D341Med (cell line): ENCODE measurements at regions not wholly inside any gene's neighbourhood (a gene's known extent, or its start where the extent isn't known, plus 50 kb on each side); places are given as distances from the start of the nearest gene placed in this dataset.
"Not testable (repeated sequence)": the region's sequence is repeated elsewhere in the genome, so short reads cannot be mapped to it uniquely, and the experiment has no call there.

ENCODE experiments used
- DNase-seq: peaks from one replicate; pipeline ENCODE4 v3.0.0; 2012; ENCODE audit warnings: low spot score

- no peak for DNase-seq
These were observed 199.4 kb upstream of the DDX53 start for GRCh38 chrX:22800360-22800759.

- no peak for DNase-seq
These were observed 199.0 kb upstream of the DDX53 start for GRCh38 chrX:22800806-22801205.

GRCh38 chrX:22803353-22803752, 196.4 kb upstream of the DDX53 start:
- no peak for DNase-seq

DNA sequence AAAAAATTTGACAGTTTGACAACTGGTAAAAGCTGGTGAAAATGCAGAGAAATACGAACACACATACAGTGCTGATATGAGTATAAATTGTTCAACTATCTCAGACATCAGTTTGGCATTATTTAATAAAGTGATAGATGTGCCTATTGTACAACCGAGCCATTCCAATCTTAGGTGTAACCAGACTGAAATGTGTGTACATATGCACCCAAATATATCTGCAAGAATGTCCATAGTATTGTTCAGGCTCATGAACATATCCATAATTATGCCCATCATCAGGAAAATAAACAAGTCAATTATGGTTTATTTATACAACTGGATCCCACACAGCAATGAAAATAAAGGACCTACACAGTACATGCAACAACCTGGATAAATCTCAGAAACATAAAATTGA, 188.9 kb upstream of the DDX53 start:
- DNase-seq, result no peak

- no peak for DNase-seq
These were observed 181.7 kb upstream of the DDX53 start for GRCh38 chrX:22818061-22818460.

DNA sequence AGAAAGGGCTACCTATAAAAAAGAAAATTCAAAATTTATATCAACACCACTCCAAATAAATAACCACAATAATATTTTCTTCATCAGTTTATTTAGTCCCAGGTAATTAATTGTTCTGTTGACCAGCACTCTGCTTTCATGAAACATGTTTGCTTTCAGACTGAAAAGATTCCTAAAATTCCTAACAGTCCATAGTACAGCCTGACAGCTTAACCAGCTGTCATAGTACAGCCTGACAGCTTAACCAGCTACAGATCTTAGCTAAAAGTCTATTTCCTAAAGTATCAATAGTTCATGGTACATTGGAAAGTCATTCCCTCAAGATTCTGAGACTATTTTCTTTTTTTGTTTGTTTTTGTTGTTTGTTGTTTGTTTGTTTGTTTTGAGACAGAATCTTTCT, 144.1 kb upstream of the DDX53 start:
- no peak for DNase-seq

DNA sequence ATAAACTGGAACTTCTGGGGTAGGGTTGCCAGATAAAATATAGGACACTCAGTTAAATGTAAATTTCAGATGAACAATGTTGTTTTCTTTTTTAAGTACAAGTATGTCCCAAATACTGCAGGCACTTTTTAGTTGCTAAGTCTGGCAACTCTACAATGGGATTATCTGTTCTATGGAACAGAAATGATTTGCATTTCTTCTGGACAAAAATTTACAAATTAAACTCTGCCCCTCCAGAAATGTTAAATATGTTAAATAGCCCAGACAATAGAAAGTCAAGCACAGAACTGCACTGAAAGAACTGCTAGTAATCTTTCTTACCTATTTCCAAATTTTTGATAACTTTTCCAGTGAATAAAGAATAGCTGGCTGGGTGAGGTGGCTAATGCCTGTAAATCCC, 140.1 kb upstream of the DDX53 start:
- no peak for DNase-seq

- DNase-seq, result not testable (repeated sequence)
These were observed 133.0 kb upstream of the DDX53 start for GRCh38 chrX:22866801-22867200.

DNA sequence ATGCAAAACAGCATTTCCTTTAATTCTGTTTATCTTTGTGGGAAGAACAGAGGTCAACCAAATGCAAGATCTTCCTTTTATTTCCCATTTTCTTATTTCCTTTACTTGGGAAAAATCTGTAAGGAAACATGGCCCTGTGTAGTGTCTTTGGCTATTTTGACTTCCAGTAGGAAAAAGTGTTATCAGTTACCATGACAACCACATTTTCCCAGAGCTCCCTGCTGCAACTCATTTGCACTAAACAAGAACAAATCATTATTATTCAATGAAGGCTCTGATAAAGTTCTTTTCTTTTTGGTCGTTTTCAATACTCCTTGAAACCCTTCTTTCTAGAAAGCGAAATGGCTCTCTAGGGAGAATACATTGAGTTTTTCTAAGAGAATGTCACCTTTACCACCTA, 117.2 kb upstream of the DDX53 start:
- DNase-seq, result no peak

DNA sequence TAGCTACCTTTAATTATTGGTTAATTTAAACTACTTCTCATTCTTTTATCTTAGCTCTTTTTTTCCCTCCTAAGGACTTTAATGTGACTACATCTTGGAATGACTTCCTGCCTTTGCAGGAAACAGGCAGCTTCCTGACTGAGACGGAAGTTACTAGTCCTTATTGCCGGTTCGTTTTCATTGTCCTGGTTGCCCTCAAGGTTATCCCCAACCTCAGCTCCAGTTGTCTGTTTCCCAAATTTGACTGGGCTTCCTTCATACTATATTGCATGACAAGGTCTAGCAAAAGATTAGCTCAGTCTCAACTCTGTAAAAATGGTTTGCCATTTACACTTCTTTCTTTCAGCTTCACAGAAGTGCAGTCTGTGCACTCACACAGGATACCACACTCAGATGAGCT, 109.9 kb upstream of the DDX53 start:
- DNase-seq, result no peak

GRCh38 chrX:22912616-22913015, 87.1 kb upstream of the DDX53 start:
- no peak for DNase-seq

GRCh38 chrX:22922961-22923360, 76.8 kb upstream of the DDX53 start:
- DNase-seq, result no peak

DNA sequence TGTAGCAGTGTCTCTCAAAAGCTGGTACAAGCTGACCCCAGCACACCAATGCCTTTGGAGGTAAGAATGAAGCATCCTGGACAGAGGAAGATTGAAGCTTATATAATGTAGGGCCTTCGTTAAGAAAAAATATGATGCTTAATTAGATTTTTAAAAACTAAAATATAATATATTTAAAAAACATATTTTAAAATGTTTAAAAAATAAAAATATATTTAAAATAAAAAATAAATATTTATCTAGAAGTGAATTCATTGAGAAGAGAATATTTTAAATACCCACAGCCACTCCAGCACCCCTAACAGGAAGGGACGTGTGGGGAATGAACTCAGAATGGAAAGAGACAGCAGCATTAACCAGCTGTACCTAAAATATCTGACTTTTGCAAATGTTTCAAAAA, 65.1 kb upstream of the DDX53 start:
- no peak for DNase-seq

- DNase-seq, result no peak
These were observed 54.8 kb upstream of the DDX53 start for GRCh38 chrX:22944945-22945344.
